Left lung (tissue), 4 donors: ENCODE measurements at regions not wholly inside any gene's neighbourhood (a gene's known extent, or its start where the extent isn't known, plus 50 kb on each side); places are given as distances from the start of the nearest gene placed in this dataset.

Experiments
- ATAC-seq: fragments of 200-7000 bp; cut with Tn5 transposase; one replicate; pipeline ENCODE4 v1.9.1; 2020; ENCODE audit warnings: moderate library complexity
- DNase-seq, 4 donors: peaks; one replicate each; pipeline ENCODE4 v3.0.0-alpha.2; 2013 to 2020
- H3K27ac ChIP-seq, 2 donors: fragments of 200-600 bp; sonication (generic) in 1 of 2; one replicate each; pipeline versions ENCODE4 v1.5.0 to v1.8.0; 2020 to 2021
- H3K27me3 ChIP-seq, 2 donors: fragments of 200-600 bp; sonication (generic) in 1 of 2; one replicate each; pipeline versions ENCODE4 v1.5.0 to v1.8.0; 2020 to 2021
- H3K36me3 ChIP-seq, 2 donors: fragments of 200-600 bp; sonication (generic) in 1 of 2; one replicate each; pipeline versions ENCODE4 v1.5.0 to v1.8.0; 2020 to 2021
- H3K4me1 ChIP-seq, 2 donors: fragments of 200-600 bp; one replicate each; pipeline ENCODE4 v1.8.0; 2021
- H3K4me3 ChIP-seq, 2 donors: fragments of 200-600 bp; sonication (generic) in 1 of 2; one replicate each; pipeline versions ENCODE4 v1.5.0 to v1.8.0; 2020 to 2021; ENCODE audit warnings: mild to moderate bottlenecking in 1 of 2
- H3K9me3 ChIP-seq, 2 donors: fragments of 200-600 bp; sonication (generic) in 1 of 2; one replicate each; pipeline versions ENCODE4 v1.5.0 to v1.8.0; 2020 to 2021
- intact Hi-C, 2 donors: fragments of 100-400 bp; cut with DNase I; formaldehyde crosslinking; loops; one replicate each; pipeline versions ENCODE4 v1.11.2 to v1.14.2; 2022
- TF ChIP-seq, protein P1 (sequence below), 2 donors: fragments of 200-600 bp; sonication (generic) in 1 of 2; IDR thresholded peaks; one replicate each; pipeline versions ENCODE4 v1.5.0 to v1.8.0; 2021; ENCODE audit warnings: antibody characterized with exemption in 2 of 2
- donor health status: DM: no; HTN: yes; CAD: no.
- donor health status: DM: no; HTN: no; CAD: no.

DNA sequence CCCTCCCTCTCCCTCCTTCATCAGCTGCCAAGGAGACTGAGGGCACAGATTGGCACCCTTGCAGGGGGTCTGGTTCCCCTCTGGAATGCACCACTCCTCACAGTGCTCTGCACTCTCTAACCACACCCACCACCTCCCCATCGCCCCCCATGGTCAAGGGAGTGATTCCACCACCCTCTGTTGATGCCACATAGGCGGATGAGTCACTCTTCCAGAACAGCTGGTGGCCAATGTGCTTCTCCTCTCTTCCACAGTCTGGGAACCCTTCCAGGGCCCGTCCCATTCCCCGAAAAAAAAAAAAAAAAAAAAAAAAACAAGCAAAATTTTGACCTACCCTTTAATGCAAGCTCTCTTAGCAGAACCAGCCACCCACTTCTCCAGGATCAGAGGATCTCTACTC, 341.3 kb upstream of the KLF3 start:
- TF ChIP-seq, protein P1, sequence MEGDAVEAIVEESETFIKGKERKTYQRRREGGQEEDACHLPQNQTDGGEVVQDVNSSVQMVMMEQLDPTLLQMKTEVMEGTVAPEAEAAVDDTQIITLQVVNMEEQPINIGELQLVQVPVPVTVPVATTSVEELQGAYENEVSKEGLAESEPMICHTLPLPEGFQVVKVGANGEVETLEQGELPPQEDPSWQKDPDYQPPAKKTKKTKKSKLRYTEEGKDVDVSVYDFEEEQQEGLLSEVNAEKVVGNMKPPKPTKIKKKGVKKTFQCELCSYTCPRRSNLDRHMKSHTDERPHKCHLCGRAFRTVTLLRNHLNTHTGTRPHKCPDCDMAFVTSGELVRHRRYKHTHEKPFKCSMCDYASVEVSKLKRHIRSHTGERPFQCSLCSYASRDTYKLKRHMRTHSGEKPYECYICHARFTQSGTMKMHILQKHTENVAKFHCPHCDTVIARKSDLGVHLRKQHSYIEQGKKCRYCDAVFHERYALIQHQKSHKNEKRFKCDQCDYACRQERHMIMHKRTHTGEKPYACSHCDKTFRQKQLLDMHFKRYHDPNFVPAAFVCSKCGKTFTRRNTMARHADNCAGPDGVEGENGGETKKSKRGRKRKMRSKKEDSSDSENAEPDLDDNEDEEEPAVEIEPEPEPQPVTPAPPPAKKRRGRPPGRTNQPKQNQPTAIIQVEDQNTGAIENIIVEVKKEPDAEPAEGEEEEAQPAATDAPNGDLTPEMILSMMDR (IDR thresholded peaks at IDR 0.05): no peak
- Histone ChIP-seq H3K27ac (no peak overlapping the region), H3K36me3 (no peaks in the 10 kb centered on the region), H3K27me3 (no peaks in the 10 kb centered on the region), H3K4me1 (peaks cover 8 to 31% of the 10 kb centered on the region in 2 donors), H3K9me3 (no peaks in the 10 kb centered on the region), H3K4me3 (no peak overlapping the region)
- intact Hi-C loops: loop anchor here in 1 of 2 donors (10.0 kb wide), 1 partner anchor 258 kb away; no protein-coding TSS in a partner anchor
- DNase-seq: peak in 2 of 4 donors; percentile 41 to 63
- no peak for ATAC-seq

DNA sequence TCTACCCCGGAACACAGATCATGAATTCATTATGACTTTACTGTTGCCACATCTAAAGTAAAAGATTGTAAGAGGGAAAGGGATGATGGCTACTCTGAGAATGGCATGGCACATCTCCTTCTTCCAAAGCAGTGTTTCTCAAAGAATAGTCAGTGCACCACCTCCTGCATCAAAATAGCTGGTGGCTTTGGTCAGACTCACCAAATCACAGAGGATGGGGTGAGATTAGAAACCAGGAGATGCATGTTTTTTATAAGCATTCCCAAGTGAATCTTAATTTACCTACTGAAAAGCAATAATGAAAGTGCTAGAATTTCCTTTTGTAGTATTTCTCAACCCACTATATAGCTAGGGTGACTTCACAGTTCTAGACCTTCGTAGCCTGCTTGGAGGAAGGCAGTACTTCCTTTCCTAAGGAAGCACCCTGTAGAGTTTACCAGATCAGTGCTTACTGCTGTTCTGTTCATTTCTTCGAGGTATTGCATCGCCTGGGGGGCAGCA, 340.8 kb upstream of the KLF3 start:
- ATAC-seq (no peak), DNase-seq (no peak)
- no peak overlapping the region for H3K4me3 ChIP-seq
- H3K4me1 ChIP-seq: peaks cover 7 to 27% of the 10 kb centered on the region in 2 donors
- no peaks in the 10 kb centered on the region for H3K27me3 ChIP-seq
- H3K27ac ChIP-seq: no peak overlapping the region
- no peaks in the 10 kb centered on the region for H3K36me3 ChIP-seq
- H3K9me3 ChIP-seq: no peaks in the 10 kb centered on the region
- intact Hi-C loops: loop anchor here in 1 of 2 donors (10.0 kb wide), 1 partner anchor 258 kb away; no protein-coding TSS in a partner anchor
- TF ChIP-seq, protein P1 (IDR thresholded peaks at IDR 0.05): no peak

DNA sequence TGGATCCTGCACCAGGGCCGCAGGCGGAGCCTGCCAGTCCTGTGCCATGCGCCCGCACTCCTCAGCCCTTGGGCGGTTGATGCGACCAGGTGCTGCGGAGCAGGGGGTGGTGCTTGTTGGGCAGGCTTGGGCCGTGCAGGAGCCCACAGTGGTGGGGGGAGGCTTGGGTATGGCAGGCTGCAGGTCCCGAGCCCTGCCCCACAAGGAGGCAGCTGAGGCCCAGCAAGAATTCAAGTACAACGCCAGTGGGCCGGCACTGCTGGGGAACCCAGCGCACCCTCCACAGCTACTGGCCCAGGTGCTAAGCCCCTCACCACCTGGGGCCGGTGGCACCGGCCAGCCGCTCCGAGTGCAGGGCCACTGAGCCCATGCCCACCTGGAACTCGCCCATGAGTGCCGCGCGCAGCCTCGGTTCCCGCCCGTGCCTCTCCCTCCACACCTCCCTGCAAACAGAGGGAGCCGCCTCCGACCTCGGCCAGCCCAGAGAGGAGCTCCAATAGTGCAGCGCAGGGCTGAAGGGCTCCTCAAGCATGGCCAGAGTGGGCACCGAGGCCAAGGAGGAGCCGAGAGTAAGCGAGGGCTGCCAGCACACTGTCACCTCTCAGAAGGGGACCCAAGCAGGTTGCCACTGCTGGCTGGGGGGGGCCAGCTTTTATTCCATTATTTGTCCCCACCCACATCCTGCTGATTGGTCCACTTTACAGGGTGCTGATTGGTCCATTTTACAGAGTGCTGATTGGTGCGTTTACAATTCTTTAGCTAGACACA, 339.0 kb upstream of the KLF3 start:
- intact Hi-C loops: loop anchor here in 1 of 2 donors (10.0 kb wide), 1 partner anchor 260 kb away; no protein-coding TSS in a partner anchor
- no peaks in the 10 kb centered on the region for H3K36me3 ChIP-seq
- H3K4me3 ChIP-seq: no peak overlapping the region
- no peak for ATAC-seq
- TF ChIP-seq, protein P1 (IDR thresholded peaks at IDR 0.05): no peak
- DNase-seq: peak in 1 of 4 donors; percentile 72
- no peak overlapping the region for H3K27ac ChIP-seq
- H3K9me3 ChIP-seq: no peaks in the 10 kb centered on the region
- H3K27me3 ChIP-seq: no peaks in the 10 kb centered on the region
- H3K4me1 ChIP-seq: peaks cover 0 to 16% of the 10 kb centered on the region in 2 donors

DNA sequence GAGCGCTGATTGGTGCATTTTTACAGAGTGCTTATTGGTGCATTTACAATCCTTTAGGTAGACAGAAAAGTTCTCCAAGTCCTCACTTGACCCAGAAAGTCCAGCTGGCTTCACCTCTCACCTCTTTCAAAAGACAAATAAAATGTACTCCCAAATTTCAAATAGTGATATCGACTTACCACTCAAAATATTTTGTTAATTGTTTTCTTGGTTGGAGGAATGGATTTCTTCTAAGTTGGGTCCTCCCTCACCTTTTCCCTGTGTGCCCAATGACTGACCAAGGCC, 338.4 kb upstream of the KLF3 start:
- intact Hi-C loops: loop anchor here in 1 of 2 donors (10.0 kb wide), 1 partner anchor 261 kb away; no protein-coding TSS in a partner anchor
- no peak overlapping the region for H3K27ac ChIP-seq
- DNase-seq (no peak), ATAC-seq (no peak)
- TF ChIP-seq, protein P1 (IDR thresholded peaks at IDR 0.05): no peak
- H3K9me3 ChIP-seq: no peaks in the 10 kb centered on the region
- H3K27me3 ChIP-seq: no peaks in the 10 kb centered on the region
- H3K4me3 ChIP-seq: no peak overlapping the region
- peaks cover 0 to 11% of the 10 kb centered on the region in 2 donors for H3K4me1 ChIP-seq
- no peaks in the 10 kb centered on the region for H3K36me3 ChIP-seq

DNA sequence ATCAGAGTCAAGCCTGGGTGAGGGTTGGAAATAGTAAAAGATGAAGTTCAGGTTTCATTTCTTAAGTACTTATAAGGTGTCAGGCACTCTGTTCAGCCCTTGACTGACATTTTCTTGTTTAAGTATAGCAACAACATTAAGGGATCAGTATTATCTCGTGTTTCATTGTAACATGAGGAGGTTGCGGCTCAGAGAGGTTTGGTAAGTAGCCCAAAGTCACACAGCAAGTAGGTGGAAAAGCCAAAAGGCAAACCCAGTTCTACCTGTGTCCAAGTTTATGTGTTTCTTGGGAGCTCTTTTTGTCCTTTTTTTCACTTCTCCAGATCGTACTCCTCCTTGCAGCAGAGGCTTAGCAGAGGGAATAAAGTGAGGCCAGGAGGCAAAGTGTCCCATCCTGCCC, 337.5 kb upstream of the KLF3 start:
- H3K27ac ChIP-seq: no peak overlapping the region
- no peaks in the 10 kb centered on the region for H3K9me3 ChIP-seq
- intact Hi-C loops: loop anchor here in 1 of 2 donors (10.0 kb wide), 1 partner anchor 262 kb away; no protein-coding TSS in a partner anchor
- DNase-seq: no peak
- H3K4me3 ChIP-seq: no peak overlapping the region
- peaks cover 0 to 11% of the 10 kb centered on the region in 2 donors for H3K4me1 ChIP-seq
- no peaks in the 10 kb centered on the region for H3K36me3 ChIP-seq
- no peaks in the 10 kb centered on the region for H3K27me3 ChIP-seq
- ATAC-seq: no peak
- TF ChIP-seq, protein P1 (IDR thresholded peaks at IDR 0.05): no peak
